ENCODE measurements at regions not wholly inside any gene's neighbourhood (a gene's known extent, or its start where the extent isn't known, plus 50 kb on each side); places are given as distances from the start of the nearest gene placed in this dataset.

DNA sequence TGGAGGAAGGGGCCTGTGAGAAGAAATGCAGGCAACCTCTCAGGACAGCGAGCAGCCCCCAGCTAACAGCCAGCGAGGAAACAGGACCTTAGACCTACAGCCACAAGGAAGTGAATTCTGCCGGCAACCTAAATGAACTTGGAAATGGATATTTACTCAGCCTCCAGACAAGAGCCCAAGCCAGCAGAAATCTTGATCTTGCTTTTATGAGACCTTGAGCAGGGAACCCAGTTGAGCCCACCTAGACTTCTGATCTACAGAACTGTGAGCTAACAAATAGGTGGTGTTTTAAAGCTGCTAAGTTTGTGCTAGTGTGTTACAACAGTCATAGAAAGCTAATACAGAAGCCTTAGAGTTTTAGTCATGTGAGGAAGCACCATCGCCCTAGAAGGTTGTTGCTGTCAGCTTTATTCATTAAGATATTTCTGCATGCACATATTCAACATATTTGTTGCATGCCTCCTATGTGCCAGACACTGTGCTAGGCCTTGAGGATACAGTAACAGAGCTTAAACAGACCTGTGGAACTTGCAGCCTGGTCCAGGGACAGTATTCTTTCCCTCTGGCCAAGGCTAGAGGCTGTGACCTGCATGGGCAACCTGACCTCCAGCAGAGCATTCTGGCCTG is 50.3 kb downstream of the NALF2 start:
- Histone ChIP-seq H2AFZ (ENCODE audit: low read depth) (no peak overlapping the region), H3K4me2 (no peak overlapping the region), H3K79me2 (ENCODE audit: insufficient read depth) (no peaks in the 10 kb centered on the region), H3K27ac (ENCODE audit: low read depth in 2 of 2, low read length in 1 of 2) (no peak overlapping the region), H3K9ac (no peak overlapping the region), H4K20me1 (ENCODE audit: insufficient read depth) (no peaks in the 10 kb centered on the region), H3K36me3 (replicated peaks in 1 of 2; ENCODE audit: control insufficient read depth in 1 of 2, insufficient read depth in 2 of 2, low read length in 1 of 2) (no peaks in the 10 kb centered on the region), H3F3A (replicated peaks; ENCODE audit: insufficient read depth) (no peaks in the 10 kb centered on the region), H3K27me3 (ENCODE audit: insufficient read depth) (peaks cover 13% of the 10 kb centered on the region), H3K9me2 (no peaks in the 10 kb centered on the region), H3K4me1 (ENCODE audit: control insufficient read depth in 1 of 2, insufficient read depth in 2 of 2, low read depth in 1 of 2, low read length in 1 of 2) (no peaks in the 10 kb centered on the region), H3K4me3 (ENCODE audit: low read depth in 2 of 2, low read length in 1 of 2) (no peak overlapping the region), H3K9me3 (no peaks in the 10 kb centered on the region)
- ChIA-PET POLR2A (no interaction called here), CTCF (interaction anchor here (0.8 kb wide), 1 partner anchor 17 kb away, joined by 3 read pairs; no protein-coding TSS in a partner anchor)
- TF ChIP-seq CHD2 (IDR thresholded peaks at IDR 0.05; ENCODE audit: low read length, partially characterized antibody): no peak
- no peak for TF ChIP-seq YY1 (IDR thresholded peaks at IDR 0.05; ENCODE audit: low read depth)
- TF ChIP-seq EZH2phosphoT487 (IDR thresholded peaks at IDR 0.05; ENCODE audit: borderline replicate concordance, low read depth): no peak
- TF ChIP-seq, protein P1, sequence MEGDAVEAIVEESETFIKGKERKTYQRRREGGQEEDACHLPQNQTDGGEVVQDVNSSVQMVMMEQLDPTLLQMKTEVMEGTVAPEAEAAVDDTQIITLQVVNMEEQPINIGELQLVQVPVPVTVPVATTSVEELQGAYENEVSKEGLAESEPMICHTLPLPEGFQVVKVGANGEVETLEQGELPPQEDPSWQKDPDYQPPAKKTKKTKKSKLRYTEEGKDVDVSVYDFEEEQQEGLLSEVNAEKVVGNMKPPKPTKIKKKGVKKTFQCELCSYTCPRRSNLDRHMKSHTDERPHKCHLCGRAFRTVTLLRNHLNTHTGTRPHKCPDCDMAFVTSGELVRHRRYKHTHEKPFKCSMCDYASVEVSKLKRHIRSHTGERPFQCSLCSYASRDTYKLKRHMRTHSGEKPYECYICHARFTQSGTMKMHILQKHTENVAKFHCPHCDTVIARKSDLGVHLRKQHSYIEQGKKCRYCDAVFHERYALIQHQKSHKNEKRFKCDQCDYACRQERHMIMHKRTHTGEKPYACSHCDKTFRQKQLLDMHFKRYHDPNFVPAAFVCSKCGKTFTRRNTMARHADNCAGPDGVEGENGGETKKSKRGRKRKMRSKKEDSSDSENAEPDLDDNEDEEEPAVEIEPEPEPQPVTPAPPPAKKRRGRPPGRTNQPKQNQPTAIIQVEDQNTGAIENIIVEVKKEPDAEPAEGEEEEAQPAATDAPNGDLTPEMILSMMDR (IDR thresholded peaks at IDR 0.05): no peak
- TF ChIP-seq NRF1 (IDR thresholded peaks at IDR 0.05; ENCODE audit: low read depth, low read length): no peak
- TF ChIP-seq SIN3A (IDR thresholded peaks at IDR 0.05; ENCODE audit: borderline replicate concordance, low read depth, low read length): no peak
- TF ChIP-seq EP300 (IDR thresholded peaks at IDR 0.05; ENCODE audit: borderline replicate concordance in 1 of 2, low read depth in 1 of 2, low read length in 1 of 2): no peak
- no peak for TF ChIP-seq FOXM1 (IDR thresholded peaks at IDR 0.05; ENCODE audit: low read depth)
- TF ChIP-seq ELF1 (IDR thresholded peaks at IDR 0.05): no peak
- TF ChIP-seq, protein P2, sequence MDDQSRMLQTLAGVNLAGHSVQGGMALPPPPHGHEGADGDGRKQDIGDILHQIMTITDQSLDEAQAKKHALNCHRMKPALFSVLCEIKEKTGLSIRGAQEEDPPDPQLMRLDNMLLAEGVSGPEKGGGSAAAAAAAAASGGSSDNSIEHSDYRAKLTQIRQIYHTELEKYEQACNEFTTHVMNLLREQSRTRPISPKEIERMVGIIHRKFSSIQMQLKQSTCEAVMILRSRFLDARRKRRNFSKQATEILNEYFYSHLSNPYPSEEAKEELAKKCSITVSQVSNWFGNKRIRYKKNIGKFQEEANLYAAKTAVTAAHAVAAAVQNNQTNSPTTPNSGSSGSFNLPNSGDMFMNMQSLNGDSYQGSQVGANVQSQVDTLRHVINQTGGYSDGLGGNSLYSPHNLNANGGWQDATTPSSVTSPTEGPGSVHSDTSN (IDR thresholded peaks at IDR 0.05): no peak
- TF ChIP-seq NFIC (IDR thresholded peaks at IDR 0.05; ENCODE audit: borderline replicate concordance): no peak
- TF ChIP-seq, protein P3, sequence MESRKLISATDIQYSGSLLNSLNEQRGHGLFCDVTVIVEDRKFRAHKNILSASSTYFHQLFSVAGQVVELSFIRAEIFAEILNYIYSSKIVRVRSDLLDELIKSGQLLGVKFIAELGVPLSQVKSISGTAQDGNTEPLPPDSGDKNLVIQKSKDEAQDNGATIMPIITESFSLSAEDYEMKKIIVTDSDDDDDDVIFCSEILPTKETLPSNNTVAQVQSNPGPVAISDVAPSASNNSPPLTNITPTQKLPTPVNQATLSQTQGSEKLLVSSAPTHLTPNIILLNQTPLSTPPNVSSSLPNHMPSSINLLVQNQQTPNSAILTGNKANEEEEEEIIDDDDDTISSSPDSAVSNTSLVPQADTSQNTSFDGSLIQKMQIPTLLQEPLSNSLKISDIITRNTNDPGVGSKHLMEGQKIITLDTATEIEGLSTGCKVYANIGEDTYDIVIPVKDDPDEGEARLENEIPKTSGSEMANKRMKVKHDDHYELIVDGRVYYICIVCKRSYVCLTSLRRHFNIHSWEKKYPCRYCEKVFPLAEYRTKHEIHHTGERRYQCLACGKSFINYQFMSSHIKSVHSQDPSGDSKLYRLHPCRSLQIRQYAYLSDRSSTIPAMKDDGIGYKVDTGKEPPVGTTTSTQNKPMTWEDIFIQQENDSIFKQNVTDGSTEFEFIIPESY (IDR thresholded peaks at IDR 0.05; ENCODE audit: borderline replicate concordance, low read depth): no peak
- TF ChIP-seq RCOR1 (IDR thresholded peaks at IDR 0.05; ENCODE audit: low read length): no peak
- TF ChIP-seq RXRA (IDR thresholded peaks at IDR 0.05; ENCODE audit: borderline replicate concordance, low read depth): no peak
- TF ChIP-seq MXI1 (IDR thresholded peaks at IDR 0.05; ENCODE audit: low read depth, low read length): no peak
- no peak for TF ChIP-seq TEAD4 (IDR thresholded peaks at IDR 0.05; ENCODE audit: borderline replicate concordance, insufficient read depth)
- TF ChIP-seq REST (IDR thresholded peaks at IDR 0.05; ENCODE audit: low read depth, low read length): no peak
- no peak for TF ChIP-seq SMC3 (IDR thresholded peaks at IDR 0.05; ENCODE audit: low read depth, low read length)
- no peak for TF ChIP-seq FOSL2 (IDR thresholded peaks at IDR 0.05; ENCODE audit: borderline replicate concordance, low read depth)
- no peak for TF ChIP-seq POLR2AphosphoS5 (IDR thresholded peaks at IDR 0.05; ENCODE audit: low read depth, low read length)
- 12% methylated on average over 4 of the region's 4 CpGs for WGBS (ENCODE audit: low lambda C conversion rate)
- no peak for DNase-seq
